Neural cell (in vitro differentiated cells): ENCODE measurements at regions not wholly inside any gene's neighbourhood (a gene's known extent, or its start where the extent isn't known, plus 50 kb on each side); places are given as distances from the start of the nearest gene placed in this dataset.

Experiments used
- EP300 ChIP-seq: fragments of 450-650 bp; conservative IDR thresholded peaks from 2 replicates; pipeline ENCODE4 v1.6.1; 2014; ENCODE audit warnings: antibody characterized with exemption, mild to moderate bottlenecking, moderate library complexity; ENCODE audit not compliant: poor library complexity, severe bottlenecking
- EZH2 ChIP-seq: fragments of 200-600, 300-800 bp; shearing (Covaris generic), sonication (generic); IDR thresholded peaks from 2 replicates; pipeline ENCODE4 v1.6.1; 2014; ENCODE audit warnings: antibody characterized with exemption, low read length, borderline replicate concordance, mild to moderate bottlenecking; ENCODE audit not compliant: insufficient read depth, poor library complexity, severe bottlenecking
- MXI1 ChIP-seq: fragments of 450-650 bp; conservative IDR thresholded peaks from 2 replicates; pipeline ENCODE4 v1.6.1; 2014; ENCODE audit warnings: antibody characterized with exemption, mild to moderate bottlenecking; ENCODE audit not compliant: poor library complexity, severe bottlenecking
- POLR2AphosphoS5 ChIP-seq: IDR thresholded peaks from 2 replicates; pipeline ENCODE4 v1.6.1; 2012
- RAD21 ChIP-seq: fragments of 450-650 bp; conservative IDR thresholded peaks from 2 replicates; pipeline ENCODE4 v1.6.1; 2014; ENCODE audit warnings: antibody characterized with exemption, mild to moderate bottlenecking, moderate library complexity
- SMC3 ChIP-seq: fragments of 450-650 bp; conservative IDR thresholded peaks from 2 replicates; pipeline ENCODE4 v1.6.1; 2014; ENCODE audit warnings: antibody characterized with exemption, mild to moderate bottlenecking, moderate library complexity; ENCODE audit not compliant: poor library complexity
- TAF1 ChIP-seq: IDR thresholded peaks from 2 replicates; pipeline ENCODE4 v1.6.1; 2012; ENCODE audit warnings: low read depth
- TF ChIP-seq, protein P1 (sequence below): fragments of 450-650 bp; IDR thresholded peaks from 2 replicates; pipeline ENCODE4 v1.5.1; 2014; ENCODE audit warnings: antibody characterized with exemption, mild to moderate bottlenecking, moderate library complexity; ENCODE audit not compliant: poor library complexity, severe bottlenecking
- TF ChIP-seq, protein P2 (sequence below): IDR thresholded peaks from 2 replicates; pipeline ENCODE4 v1.6.1; 2012; ENCODE audit warnings: borderline replicate concordance

DNA sequence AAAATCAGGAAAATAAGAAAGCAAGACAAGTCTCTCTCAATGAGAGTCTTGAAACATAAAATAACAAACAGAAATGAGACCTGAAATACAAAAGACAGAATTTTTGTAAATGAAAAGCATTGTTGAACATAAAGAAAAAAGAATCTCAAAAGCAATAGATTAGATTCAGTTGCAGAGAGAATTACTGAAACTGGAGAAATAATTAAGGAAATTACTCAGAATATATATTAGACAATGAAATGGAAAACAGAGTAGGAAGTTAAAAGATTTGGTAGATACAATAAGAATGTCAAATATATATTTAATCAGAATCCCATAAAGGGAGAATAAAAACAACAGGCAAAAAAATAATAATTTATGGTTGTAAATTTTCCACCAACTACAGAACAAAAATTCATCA lies 308.3 kb downstream of the CRPPA start:
- TF ChIP-seq EZH2, result no peak
- no peak for TF ChIP-seq POLR2AphosphoS5
- no peak for TF ChIP-seq EP300
- TF ChIP-seq, protein P1, sequence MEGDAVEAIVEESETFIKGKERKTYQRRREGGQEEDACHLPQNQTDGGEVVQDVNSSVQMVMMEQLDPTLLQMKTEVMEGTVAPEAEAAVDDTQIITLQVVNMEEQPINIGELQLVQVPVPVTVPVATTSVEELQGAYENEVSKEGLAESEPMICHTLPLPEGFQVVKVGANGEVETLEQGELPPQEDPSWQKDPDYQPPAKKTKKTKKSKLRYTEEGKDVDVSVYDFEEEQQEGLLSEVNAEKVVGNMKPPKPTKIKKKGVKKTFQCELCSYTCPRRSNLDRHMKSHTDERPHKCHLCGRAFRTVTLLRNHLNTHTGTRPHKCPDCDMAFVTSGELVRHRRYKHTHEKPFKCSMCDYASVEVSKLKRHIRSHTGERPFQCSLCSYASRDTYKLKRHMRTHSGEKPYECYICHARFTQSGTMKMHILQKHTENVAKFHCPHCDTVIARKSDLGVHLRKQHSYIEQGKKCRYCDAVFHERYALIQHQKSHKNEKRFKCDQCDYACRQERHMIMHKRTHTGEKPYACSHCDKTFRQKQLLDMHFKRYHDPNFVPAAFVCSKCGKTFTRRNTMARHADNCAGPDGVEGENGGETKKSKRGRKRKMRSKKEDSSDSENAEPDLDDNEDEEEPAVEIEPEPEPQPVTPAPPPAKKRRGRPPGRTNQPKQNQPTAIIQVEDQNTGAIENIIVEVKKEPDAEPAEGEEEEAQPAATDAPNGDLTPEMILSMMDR, result no peak
- no peak for TF ChIP-seq TAF1
- TF ChIP-seq MXI1, result no peak
- no peak for TF ChIP-seq RAD21
- TF ChIP-seq, protein P2, sequence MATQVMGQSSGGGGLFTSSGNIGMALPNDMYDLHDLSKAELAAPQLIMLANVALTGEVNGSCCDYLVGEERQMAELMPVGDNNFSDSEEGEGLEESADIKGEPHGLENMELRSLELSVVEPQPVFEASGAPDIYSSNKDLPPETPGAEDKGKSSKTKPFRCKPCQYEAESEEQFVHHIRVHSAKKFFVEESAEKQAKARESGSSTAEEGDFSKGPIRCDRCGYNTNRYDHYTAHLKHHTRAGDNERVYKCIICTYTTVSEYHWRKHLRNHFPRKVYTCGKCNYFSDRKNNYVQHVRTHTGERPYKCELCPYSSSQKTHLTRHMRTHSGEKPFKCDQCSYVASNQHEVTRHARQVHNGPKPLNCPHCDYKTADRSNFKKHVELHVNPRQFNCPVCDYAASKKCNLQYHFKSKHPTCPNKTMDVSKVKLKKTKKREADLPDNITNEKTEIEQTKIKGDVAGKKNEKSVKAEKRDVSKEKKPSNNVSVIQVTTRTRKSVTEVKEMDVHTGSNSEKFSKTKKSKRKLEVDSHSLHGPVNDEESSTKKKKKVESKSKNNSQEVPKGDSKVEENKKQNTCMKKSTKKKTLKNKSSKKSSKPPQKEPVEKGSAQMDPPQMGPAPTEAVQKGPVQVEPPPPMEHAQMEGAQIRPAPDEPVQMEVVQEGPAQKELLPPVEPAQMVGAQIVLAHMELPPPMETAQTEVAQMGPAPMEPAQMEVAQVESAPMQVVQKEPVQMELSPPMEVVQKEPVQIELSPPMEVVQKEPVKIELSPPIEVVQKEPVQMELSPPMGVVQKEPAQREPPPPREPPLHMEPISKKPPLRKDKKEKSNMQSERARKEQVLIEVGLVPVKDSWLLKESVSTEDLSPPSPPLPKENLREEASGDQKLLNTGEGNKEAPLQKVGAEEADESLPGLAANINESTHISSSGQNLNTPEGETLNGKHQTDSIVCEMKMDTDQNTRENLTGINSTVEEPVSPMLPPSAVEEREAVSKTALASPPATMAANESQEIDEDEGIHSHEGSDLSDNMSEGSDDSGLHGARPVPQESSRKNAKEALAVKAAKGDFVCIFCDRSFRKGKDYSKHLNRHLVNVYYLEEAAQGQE, result no peak
- TF ChIP-seq SMC3, result no peak
